DMS 273 (cell line): ENCODE measurements at regions not wholly inside any gene's neighbourhood (a gene's known extent, or its start where the extent isn't known, plus 50 kb on each side); places are given as distances from the start of the nearest gene placed in this dataset.
A peak's percentile ranks its signal among the peaks of the same experiment; 100 is the strongest.
"Not testable (repeated sequence)": the region's sequence is repeated elsewhere in the genome, so short reads cannot be mapped to it uniquely, and the experiment has no call there.

Experiments used
- DNase-seq: peaks from one replicate; lab custom pipeline; 2025; ENCODE audit not compliant: unreplicated experiment; lab: John Stamatoyannopoulos, UW

DNA sequence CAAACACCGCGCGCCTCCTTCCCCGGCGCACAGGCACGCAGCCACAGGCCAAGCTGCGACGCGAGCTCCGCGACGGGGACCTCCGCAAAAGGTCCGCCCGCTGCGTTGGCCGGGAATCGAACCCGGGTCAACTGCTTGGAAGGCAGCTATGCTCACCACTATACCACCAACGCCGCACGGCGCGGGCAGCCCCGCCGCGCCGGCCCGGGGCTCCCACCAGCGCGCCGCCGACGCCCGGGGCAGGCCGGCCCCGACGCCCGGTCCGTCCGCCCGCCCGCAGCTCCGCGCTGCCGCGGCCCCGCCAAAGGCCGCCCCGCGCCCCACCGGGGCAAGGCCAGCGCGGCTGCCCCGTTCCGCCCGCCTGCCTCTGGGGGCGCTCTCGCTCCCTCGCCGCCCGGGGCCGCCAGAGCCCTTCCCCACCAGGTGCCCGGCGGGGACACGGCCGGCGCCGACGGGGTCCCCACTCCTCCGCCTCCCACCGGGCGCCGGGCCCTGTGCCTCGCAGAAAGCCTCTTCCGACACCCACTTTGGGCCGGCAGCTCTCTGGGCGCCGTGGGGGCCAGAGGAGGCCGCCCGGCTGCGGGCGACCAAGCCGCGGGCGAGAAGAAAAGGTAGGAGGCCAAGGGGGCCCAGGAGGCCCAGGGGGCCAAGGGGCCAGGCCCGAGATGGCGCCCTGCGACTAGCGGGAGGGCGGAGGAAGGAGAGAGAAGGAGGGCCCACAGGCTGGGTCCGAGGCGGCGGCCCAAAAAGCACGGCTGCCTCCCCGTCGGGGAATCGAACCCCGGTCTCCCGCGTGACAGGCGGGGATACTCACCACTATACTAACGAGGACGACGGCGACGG lies 50.2 kb upstream of the FCGR2A start:
- DNase-seq, result not testable (repeated sequence)

DNA sequence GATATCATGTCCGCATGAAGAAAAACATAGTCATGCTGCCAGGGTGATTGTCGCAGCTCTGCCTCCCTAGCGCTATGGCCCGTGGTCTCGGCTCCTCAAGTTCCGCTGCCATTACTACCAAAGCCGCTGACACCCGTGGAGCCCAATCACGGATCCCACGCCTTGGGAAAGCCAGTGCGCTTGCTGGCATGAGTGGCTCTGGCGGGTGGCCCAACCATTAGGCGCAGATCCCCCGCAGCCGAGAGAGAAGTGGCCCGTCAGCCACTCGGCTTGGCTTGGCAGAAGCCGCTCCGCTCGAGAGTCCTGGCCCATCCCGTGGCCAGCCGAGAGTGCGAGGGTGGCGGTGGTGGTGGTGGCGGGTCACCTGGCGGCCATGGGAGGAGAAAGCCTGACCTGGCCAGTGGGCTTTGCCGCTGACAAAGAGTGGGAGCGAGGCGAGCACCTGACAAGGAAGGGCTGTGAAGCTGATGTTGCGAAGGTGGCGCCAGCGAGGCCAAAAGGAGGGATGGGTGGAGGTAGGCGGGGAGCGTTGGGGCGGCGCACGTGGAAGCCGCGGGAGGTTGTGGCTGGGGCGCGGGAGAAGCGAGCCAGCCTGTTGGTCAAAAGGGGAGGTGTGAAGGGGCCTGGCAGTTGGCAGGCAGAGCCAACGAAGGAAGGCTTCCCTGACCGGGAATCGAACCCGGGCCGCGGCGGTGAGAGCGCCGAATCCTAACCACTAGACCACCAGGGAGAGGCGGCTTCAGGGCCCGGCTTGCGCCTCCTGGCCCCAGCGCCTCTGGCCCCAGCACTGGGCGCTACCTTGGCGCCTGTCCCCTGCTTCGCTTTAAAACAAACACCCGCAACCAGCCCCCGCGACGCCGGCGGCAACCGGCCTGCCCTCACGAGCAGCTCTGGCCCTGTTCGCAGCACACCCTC lies 51.0 kb upstream of the FCGR2A start:
- DNase-seq, result not testable (repeated sequence)

DNA sequence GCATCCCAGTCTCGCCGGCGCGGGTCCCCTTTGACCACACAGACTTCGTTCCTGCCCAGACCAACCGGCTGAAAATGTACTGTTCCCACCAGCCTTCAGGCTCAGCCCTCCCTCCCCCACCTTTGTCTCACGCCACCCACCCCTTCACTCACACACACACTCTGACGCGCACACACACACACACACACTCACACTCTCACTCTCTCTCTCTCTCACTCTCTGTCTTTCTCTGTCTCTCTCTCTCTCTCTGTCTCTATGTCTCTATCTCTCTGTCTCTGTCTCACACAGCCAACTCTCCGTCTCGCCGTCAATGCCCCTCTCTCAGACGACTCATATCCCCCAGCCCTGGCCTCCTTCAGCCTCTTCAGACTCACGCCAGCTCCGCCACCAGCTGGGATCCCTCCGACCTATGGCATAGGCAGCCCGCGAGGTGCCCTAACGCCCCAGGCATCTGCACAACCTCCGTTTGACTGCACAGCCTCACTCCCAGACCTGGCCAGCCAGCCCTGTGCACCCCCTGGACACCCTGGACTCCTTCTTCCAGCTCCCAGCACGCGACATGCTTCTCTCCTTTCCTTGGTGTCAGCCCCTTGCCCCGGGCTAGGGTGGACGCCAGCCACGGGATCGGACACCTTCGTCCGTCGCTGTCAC lies 53.4 kb upstream of the FCGR2A start:
- not testable (repeated sequence) for DNase-seq

DNA sequence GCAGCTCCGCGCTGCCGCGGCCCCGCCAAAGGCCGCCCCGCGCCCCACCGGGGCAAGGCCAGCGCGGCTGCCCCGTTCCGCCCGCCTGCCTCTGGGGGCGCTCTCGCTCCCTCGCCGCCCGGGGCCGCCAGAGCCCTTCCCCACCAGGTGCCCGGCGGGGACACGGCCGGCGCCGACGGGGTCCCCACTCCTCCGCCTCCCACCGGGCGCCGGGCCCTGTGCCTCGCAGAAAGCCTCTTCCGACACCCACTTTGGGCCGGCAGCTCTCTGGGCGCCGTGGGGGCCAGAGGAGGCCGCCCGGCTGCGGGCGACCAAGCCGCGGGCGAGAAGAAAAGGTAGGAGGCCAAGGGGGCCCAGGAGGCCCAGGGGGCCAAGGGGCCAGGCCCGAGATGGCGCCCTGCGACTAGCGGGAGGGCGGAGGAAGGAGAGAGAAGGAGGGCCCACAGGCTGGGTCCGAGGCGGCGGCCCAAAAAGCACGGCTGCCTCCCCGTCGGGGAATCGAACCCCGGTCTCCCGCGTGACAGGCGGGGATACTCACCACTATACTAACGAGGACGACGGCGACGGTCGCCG lies 57.4 kb upstream of the FCGR2A start:
- not testable (repeated sequence) for DNase-seq

DNA sequence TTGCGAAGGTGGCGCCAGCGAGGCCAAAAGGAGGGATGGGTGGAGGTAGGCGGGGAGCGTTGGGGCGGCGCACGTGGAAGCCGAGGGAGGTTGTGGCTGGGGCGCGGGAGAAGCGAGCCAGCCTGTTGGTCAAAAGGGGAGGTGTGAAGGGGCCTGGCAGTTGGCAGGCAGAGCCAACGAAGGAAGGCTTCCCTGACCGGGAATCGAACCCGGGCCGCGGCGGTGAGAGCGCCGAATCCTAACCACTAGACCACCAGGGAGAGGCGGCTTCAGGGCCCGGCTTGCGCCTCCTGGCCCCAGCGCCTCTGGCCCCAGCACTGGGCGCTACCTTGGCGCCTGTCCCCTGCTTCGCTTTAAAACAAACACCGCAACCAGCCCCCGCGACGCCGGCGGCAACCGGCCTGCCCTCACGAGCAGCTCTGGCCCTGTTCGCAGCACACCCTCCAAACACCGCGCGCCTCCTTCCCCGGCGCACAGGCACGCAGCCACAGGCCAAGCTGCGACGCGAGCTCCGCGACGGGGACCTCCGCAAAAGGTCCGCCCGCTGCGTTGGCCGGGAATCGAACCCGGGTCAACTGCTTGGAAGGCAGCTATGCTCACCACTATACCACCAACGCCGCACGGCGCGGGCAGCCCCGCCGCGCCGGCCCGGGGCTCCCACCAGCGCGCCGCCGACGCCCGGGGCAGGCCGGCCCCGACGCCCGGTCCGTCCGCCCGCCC lies 58.1 kb upstream of the FCGR2A start:
- not testable (repeated sequence) for DNase-seq

DNA sequence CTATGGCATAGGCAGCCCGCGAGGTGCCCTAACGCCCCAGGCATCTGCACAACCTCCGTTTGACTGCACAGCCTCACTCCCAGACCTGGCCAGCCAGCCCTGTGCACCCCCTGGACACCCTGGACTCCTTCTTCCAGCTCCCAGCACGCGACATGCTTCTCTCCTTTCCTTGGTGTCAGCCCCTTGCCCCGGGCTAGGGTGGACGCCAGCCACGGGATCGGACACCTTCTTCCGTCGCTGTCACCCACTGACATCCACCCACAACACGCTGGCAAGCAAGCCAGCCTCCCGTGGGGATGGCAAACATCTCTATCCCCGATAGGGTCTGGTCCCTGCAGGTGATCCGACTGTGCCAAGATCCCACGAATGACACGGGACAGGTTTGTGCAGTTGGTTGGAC lies 60.5 kb upstream of the FCGR2A start:
- not testable (repeated sequence) for DNase-seq

DNA sequence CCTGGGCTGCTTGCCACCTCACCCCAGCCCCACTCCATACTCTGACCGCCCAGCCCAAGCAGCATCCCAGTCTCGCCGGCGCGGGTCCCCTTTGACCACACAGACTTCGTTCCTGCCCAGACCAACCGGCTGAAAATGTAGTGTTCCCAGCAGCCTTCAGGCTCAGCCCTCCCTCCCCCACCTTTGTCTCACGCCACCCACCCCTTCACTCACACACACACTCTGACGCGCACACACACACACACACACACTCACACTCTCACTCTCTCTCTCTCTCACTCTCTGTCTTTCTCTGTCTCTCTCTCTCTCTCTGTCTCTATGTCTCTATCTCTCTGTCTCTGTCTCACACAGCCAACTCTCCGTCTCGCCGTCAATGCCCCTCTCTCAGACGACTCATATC lies 61.0 kb upstream of the FCGR2A start:
- not testable (repeated sequence) for DNase-seq

DNA sequence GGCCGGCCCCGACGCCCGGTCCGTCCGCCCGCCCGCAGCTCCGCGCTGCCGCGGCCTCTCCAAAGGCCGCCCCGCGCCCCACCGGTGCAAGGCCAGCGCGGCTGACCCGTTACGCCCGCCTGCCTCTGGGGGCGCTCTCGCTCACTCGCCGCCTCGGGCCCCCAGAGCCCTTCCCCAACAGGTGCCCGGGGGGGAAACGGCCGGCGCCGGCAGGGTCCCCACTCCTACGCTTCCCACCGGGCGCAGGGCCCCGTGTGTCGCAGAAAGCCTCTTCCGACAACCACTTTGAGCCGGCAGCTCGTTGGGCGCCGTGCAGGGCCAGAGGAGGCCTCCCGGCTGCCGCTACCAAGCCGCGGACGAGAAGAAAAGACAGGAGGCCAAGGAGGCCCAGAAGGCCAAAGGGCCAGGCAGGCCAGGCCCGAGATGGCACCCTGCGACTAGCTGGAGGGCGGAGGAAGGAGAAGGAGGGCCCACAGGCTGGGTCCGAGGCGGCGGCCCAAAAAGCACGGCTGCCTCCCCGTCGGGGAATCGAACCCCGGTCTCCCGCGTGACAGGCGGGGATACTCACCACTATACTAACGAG lies 64.9 kb upstream of the FCGR2A start:
- DNase-seq, result no peak

DNA sequence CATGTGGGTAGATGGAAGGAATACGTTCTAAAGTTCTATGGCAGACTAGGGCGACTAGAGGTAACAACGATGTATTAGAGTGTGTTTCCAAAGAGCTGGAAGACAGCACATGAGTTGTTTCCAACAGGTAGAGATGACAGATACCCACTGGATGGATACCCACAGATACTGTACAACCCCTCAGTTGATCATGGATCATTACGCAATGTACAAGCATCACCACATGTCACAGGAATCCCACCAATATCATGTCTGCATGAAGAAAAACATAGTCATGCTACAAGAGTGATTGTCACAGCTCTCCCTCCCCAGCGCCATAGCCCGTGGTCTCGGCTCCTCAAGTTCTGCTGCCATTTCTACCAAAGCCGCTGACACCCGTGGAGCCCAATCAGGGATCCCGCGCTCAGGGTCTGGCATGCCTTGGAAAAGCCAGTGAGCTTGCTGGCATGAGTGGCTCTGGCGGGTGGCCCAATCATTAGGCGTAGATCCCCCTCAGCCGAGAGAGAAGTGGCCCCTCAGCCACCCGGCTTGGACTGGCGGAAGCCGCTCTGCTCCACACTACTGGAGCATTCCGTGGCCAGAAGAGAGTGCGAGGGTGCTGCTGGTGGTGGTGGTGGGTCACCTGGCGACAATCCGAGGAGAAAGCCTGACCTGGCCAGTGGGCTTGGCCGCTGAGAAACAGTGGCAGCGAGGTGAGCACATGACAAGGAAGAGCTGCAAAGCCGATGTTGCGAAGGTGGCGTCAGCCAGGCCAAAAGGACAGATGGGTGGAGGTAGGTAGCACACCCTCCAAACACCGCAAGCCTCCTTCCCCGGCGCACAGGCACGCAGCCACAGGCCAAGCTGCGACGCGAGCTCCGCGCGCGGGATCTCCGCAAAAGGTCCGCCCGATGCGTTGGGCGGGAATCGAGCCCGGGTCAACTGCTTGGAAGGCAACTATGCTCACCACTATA lies 65.7 kb upstream of the FCGR2A start:
- DNase-seq, result no peak

DNA sequence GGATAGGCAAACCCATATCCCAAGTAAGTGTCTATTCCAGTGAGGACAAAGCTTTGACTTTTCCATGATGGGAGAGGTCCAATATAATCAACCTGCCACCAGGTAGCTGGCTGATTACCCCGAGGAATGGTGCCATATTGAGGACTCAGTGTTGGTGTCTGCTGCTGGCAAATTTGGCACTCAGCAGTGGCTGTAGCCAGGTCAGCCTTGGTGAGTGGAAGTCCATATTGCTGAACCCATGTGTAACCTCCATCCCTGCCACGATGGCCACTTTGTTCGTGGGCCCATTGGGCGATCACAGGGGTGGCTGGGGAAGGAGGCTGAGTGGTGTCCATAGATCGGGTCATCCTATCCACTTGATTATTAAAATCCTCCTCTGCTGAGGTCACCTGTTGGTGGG lies 65.5 kb upstream of the CFAP126 start:
- DNase-seq, result not testable (repeated sequence)

DNA sequence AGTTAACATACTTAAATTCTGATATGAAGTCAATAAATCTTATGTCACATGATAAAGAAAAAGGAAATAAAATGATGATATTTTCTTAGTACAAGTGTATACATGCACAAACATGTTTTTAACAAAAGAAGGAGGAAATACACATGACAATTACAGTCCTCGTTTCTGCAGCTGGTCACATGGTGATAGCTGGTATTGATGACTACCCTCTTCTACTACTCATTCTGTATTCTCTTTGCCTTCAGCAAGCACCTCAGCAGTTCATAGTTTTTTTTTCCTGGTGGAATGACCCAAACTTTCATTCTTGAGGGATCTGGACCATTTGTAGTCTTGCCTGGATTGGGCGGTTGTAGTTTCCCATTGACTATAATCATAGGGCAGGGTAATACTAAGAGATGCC lies 64.4 kb upstream of the CFAP126 start:
- no peak for DNase-seq

DNA sequence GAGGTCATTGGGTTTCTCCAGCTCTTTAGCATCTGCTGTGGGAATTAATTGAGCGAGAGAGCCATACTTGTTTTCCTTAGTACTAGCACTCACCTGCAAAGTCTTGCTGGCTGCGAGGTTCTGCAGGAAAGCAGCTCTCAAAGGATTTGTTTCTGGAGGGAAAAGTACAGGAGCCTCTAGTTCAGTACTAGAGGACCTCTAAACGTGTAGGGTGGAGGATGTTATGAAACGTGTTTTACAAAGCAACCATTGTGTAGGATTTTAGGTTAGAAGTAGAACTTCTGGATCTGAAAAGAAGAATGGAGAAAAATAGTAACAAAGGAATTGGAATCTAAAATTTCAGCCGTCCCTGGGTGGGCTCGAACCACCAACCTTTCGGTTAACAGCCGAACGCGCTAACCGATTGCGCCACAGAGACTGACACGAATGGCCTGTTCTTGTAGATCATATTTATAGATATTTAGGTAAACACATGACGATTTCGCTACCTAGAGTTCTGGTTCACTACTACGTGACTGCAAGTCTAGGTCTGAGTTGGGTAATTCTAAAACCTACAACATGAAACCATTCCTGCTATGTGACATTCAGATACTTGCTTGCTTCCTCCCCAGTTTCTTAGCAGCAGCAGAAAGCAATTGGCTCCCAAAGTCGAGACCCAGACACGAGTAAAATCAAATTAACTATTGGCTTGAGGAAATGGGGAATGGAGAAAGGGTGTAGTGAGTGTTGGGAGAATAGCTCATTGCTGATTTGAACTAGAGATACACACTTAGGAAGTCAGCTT lies 60.2 kb upstream of the CFAP126 start:
- DNase-seq, result no peak

DNA sequence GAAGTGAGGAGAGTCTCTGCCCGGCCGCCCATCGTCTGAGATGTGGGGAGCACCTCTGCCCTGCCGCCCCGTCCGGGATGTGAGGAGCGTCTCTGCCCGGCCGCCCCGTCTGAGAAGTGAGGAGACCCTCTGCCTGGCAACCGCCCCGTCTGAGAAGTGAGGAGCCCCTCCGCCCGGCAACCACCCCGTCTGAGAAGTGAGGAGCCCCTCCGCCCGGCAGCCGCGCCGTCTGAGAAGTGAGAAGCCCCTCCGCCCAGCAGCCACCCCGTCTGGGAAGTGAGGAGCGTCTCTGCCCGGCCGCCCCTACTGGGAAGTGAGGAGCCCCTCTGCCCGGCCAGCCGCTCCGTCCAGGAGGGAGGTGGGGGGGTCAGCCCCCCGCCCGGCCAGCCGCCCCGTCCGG lies 55.2 kb upstream of the CFAP126 start:
- DNase-seq, result not testable (repeated sequence)

DNA sequence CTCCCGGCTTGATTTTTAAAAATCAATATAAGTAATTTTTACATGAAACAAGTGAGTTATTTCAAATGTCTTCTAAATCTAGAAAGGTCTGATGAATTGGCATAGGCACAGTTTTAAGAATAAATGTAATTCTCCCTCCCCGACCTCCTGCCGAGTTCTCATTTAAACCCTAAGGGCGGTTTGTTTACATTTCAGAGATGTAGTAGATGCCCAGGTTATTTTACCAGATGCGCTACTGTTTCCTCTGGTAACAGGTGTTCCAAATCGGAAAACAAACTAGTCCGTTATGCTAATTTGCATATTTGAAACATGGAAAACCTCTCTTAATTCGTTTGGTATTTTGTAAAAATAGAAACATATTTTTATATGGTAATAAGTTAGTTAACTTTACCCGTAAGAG lies 53.8 kb upstream of the CFAP126 start:
- DNase-seq, result peak; percentile 82

DNA sequence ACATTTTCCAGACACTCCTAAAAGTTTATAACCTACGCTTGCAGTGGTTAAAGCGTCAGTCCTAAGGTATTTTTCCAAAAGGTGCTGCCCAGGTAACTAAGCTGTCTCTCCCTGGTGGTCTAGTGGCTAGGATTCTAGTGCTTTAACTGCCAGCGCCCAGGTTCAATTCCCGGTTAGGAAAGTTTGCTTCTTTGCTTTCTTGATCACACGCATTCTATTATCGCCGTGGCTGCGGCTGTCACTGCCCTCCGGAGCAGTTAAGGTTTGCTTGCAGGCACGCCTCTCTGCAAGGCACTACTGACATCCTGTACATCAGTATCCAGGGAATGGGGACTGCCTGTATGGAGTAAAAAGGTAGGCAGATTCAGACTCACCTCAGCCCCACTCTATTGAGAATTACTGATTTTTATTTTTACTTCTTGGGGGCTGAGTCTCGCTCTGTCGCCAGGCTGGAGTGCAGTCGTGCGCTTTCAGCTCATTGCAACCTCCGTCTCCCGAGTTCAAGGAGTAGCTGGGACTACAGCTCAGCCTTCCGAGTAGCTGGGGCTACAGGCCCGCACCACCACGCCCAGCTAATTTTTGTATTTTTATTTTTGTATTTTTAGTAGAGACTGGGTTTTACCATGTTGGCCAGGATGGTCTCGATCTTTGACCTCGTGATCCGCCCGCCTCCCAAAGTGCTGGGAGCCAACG lies 53.2 kb upstream of the CFAP126 start:
- peak; percentile 78 for DNase-seq

DNA sequence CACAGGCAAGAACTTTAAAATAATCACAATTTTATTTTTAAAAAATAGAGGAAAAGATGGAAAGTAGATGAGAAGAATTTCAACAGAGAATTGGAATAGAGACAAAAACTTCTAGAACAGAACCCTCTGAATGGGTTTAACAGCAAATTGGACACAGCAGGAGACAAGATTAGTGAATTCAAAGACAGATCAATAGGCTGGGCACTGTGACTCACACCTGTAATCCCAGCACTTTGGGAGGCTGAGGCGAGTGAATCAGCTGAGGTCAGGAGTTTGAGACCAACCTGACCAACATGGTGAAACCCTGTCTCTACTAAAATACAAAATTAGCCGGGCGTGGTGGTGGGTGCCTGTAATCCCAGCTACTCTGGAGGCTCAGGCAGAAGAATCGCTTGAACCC lies 49.9 kb upstream of the CFAP126 start:
- not testable (repeated sequence) for DNase-seq
